Hematopoietic multipotent progenitor cell treated with erythropoietin and hydrocortisone succinate and interleukin-3 and kit ligand, for 17 days (in vitro differentiated cells): ENCODE measurements at regions not wholly inside any gene's neighbourhood (a gene's known extent, or its start where the extent isn't known, plus 50 kb on each side); places are given as distances from the start of the nearest gene placed in this dataset.
"Not testable (repeated sequence)": the region's sequence is repeated elsewhere in the genome, so short reads cannot be mapped to it uniquely, and the experiment has no call there.

Experiments
- DNase-seq: peaks from one replicate; pipeline ENCODE4 v3.0.0-alpha.2; 2015; ENCODE audit warnings: low spot score

DNA sequence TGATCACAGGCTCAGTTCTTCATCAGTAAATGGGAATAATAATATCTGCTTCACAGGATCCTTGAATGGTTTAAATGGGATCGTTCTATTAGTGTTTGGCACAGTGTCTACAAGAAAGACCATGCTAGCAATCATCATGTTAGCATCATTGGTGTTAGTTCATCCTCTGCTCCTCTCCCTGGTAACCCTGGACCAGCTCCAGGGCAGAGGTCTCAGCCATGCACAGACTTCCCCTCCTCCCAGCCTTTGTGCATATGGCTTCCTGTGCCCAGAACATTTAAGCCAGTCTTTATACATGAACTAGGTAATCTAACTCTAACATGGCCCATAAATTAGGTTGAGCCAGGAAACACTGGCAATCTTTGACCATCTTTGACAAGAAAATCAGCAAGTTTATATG lies 180.2 kb downstream of the EPM2A start:
- DNase-seq = no peak

- DNase-seq = no peak
These were observed 177.8 kb downstream of the EPM2A start for GRCh38 chr6:145557474-145557873.

GRCh38 chr6:145559836-145560235 lies 175.5 kb downstream of the EPM2A start:
- no peak for DNase-seq

DNA sequence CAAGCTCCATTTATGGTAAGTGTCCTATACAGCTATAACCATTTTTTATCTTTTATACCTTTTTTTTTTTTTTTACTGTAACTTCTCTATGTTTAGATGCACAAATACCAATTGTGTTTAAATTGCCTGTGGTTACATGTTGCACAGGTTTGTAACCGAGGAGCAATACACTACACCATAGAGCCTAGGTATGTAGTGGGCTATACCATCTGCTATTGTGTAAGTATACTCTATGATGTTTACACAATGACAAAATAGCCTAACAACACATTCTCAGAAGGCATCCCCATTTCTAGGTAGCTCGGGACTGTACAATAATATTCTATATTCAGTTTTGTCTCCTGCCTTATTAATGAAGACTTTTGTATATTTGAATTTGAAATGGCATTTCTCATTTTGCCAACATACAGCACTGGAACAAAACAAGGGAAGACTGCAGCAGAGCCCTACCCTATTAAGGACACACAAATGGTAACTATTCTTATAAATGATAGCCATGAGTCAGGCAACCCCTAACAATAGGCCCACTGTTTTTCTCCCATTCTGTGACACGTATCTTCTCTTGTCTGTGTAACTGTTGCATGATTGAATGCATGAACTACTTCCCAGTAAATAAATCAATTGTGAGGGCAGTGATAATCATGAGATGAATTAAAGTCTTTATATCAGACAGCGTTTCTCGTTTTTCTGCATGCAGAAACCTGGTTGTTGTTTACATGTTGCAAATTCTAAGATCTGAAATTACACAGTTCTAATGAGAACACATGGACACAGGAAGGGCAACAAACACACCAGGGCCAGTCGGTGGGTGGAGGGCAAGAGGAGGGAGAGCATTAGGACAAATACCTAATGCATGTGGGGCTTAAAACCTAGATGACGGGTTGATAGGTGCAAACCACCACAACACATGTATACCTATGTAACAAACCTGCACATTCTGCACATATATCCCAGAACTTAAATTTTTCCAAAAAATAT lies 173.9 kb downstream of the EPM2A start:
- no peak for DNase-seq

DNA sequence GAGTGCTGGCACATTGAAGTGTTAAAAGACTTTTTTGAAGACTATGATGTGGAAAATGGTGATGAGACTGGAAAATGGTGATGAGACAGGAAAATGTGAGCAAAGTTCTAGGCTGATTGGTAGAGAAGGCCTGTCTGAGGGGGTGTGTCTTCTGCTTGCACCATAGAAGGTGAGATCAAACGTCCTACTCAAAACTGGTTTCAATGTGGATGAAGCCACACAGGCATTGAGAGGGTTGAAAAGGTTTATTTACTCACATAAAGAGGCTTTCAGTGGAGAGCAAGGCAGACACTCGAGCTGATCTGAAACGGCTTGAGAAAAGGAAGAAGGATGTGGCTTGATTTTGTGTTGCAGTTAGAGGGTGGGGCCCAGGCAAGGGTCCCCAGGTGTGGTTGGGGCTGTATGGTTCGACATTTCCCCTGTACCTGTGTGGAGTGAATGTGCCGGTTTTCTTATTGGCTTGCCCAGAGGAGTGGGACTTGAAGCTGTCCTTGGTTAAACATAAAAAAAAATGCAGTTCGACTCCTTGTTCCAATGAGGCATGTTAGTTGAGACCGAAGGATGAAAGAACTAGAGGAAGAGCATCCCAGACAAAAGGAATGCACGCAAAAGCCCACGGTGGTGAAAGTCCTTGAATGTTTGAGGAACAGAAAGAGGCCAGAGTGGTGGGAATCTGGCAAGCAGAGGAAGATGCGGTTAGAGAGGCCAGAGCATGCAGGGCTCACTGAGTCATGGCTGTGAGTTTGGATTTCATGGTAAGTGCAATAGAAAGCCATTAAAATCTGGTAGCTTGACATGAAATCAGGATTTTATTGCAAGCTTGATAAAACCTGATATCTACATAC lies 172.3 kb downstream of the EPM2A start:
- DNase-seq = no peak

DNA sequence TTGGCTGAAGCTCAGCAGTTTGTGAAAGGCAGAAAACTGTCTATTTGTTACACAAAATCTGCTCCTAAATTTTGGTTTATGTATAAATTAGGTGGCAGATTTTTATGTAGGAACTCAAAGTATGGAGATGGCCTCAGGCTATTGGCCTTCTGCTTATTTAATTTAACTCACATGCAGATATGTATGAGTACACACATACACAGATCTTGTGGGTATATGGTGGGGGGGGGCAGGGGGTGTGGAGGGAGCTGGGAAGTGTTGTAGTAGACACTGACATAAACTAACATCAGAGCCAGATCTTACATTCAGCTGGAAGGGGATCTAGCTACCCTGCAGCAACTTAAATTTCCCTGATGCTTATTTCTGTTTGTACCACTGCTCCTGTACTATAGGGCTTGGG lies 170.8 kb downstream of the EPM2A start:
- DNase-seq = no peak

GRCh38 chr6:145567684-145568252 lies 167.6 kb downstream of the EPM2A start:
- no peak for DNase-seq

DNA sequence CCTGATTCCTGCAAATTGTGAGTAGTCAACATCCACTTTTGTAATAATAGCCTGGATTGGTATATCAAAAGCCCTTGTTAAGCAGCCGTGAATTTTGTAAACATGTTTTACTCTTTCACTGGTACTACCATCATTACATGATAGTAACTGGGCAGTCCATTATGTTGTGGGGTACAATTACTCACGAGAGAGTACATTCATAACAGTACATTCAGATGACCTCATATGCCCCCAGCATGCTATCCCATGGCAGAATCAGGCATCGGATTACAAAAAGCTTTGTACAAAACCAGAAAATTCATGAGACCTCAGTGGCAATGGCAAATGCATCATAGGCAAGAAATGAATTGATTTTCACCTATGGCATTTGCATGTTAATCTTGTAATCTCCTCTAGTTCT lies 166.2 kb downstream of the EPM2A start:
- DNase-seq = no peak

DNA sequence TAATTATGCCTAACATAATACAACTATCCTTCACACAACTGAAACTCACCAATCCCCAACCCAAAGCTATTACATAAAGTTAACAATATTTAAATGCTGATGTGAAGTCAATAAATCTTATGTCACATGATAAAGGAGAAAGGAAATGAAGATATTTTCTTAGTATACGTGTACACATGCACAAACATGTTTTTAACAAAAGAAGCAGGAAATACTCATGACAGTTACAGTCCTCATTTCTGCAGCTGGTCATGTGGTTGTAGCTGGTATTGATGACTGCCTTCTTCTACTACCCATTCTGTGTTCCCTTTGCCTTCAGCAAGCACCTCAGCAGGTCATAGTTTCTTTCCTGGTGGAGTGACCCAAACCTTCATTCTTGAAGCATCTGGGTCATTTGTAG lies 165.0 kb downstream of the EPM2A start:
- DNase-seq = not testable (repeated sequence)

DNA sequence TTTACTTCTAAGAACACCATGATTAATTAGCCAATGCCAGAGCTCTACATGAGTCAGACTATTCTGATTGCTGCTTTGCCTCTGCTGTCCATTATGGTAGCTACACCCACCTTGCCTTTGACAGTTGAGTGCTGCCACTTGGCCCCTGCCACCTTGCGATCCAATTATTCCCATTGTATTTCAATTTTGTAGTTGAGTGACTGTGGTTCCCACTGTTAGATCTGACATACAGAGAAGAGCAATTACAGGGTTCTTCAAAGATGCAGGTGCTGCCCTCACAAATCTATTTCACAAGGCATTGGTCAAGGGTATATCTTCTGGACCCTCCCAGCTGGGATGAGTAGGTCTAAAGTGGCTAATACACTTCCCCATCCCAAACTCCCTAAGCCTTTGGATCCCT lies 161.1 kb downstream of the EPM2A start:
- DNase-seq = not testable (repeated sequence)
